GM23338 (cell line): ENCODE measurements at regions not wholly inside any gene's neighbourhood (a gene's known extent, or its start where the extent isn't known, plus 50 kb on each side); places are given as distances from the start of the nearest gene placed in this dataset.

Source experiments
- ATAC-seq: fragments of 200-7000 bp; cut with Tn5 transposase; 3 replicates; pipeline ENCODE4 v1.9.1; 2020
- DNase-seq: peaks from one replicate; pipeline ENCODE4 v3.0.0-alpha.2; 2015; ENCODE audit warnings: low spot score
- H2AFZ ChIP-seq: fragments of 200-600 bp; sonication (generic); 2 replicates; pipeline ENCODE4 v1.8.0; 2016; ENCODE audit warnings: antibody characterized with exemption, mild to moderate bottlenecking, moderate library complexity
- H3F3A ChIP-seq: fragments of 200-600 bp; sonication (generic); replicated peaks from 2 replicates; pipeline ENCODE4 v1.8.0; 2017; ENCODE audit warnings: antibody characterized with exemption, mixed run types, low read depth
- H3K27ac ChIP-seq: fragments of 200-600 bp; sonication (generic); 2 replicates; pipeline ENCODE4 v1.6.1; 2016; ENCODE audit warnings: low read depth
- H3K27me3 ChIP-seq: fragments of 200-600 bp; sonication (generic); 2 replicates; pipeline ENCODE4 v1.8.0; 2016; ENCODE audit warnings: mild to moderate bottlenecking, mixed run types, moderate library complexity; ENCODE audit not compliant: insufficient read depth
- H3K36me3 ChIP-seq: fragments of 200-600 bp; sonication (generic); 2 replicates; pipeline ENCODE4 v1.8.0; 2016; ENCODE audit warnings: mild to moderate bottlenecking; ENCODE audit not compliant: insufficient read depth
- H3K4me1 ChIP-seq: fragments of 200-600 bp; sonication (generic); 2 replicates; pipeline ENCODE4 v1.8.0; 2016; ENCODE audit warnings: mild to moderate bottlenecking, moderate library complexity; ENCODE audit not compliant: insufficient read depth
- H3K4me2 ChIP-seq: fragments of 200-600 bp; sonication (generic); 2 replicates; pipeline ENCODE4 v1.7.1; 2017; ENCODE audit warnings: mixed run types
- H3K4me3 ChIP-seq: fragments of 200-600 bp; sonication (generic); 2 replicates; pipeline ENCODE4 v1.6.1; 2016; ENCODE audit warnings: mixed run types
- H3K79me2 ChIP-seq: fragments of 200-600 bp; sonication (generic); replicated peaks from 2 replicates; pipeline ENCODE4 v1.8.0; 2017; ENCODE audit warnings: mild to moderate bottlenecking; ENCODE audit not compliant: insufficient read depth
- H3K9me2 ChIP-seq: fragments of 200-600 bp; sonication (generic); 2 replicates; pipeline ENCODE4 v1.8.0; 2017; ENCODE audit not compliant: insufficient read depth
- H4K20me1 ChIP-seq: fragments of 200-600 bp; sonication (generic); replicated peaks from 2 replicates; pipeline ENCODE4 v1.8.0; 2017; ENCODE audit warnings: mild to moderate bottlenecking; ENCODE audit not compliant: insufficient read depth
- H3K27ac Mint-ChIP-seq: 2 replicates; pipeline ENCODE4 v1.8.0; 2020; ENCODE audit warnings: inconsistent platforms, mild to moderate bottlenecking, moderate library complexity, mixed read lengths
- H3K27me3 Mint-ChIP-seq: 3 replicates; pipeline ENCODE4 v1.8.0; 2022; ENCODE audit warnings: low read depth, mild to moderate bottlenecking, moderate library complexity, mixed read lengths, inconsistent platforms; ENCODE audit not compliant: insufficient read depth, poor library complexity
- H3K36me3 Mint-ChIP-seq: 3 replicates; pipeline ENCODE4 v1.8.0; 2021; ENCODE audit warnings: low read depth, mild to moderate bottlenecking, inconsistent platforms, moderate library complexity, mixed read lengths
- H3K4me1 Mint-ChIP-seq: 3 replicates; pipeline ENCODE4 v1.8.0; 2020; ENCODE audit warnings: mild to moderate bottlenecking, inconsistent platforms, mixed read lengths
- H3K4me3 Mint-ChIP-seq: 3 replicates; pipeline ENCODE4 v1.8.0; 2021; ENCODE audit warnings: moderate library complexity, mild to moderate bottlenecking, inconsistent platforms, mixed read lengths
- H3K9me3 Mint-ChIP-seq: 3 replicates; pipeline ENCODE4 v1.8.0; 2020; ENCODE audit warnings: moderate library complexity, mild to moderate bottlenecking, inconsistent platforms, mixed read lengths
- CREB1 ChIP-seq: fragments of 250-450 bp; sonication (Bioruptor Pico); IDR thresholded peaks from 2 replicates; pipeline ENCODE4 v1.5.0; 2020; ENCODE audit warnings: low read depth, mild to moderate bottlenecking, moderate library complexity
- CTCF ChIP-seq, 2 experiments: fragments of 200-600 bp in 1 of 2; sonication (generic) in 1 of 2; conservative IDR thresholded peaks; 2 replicates each; pipeline versions ENCODE4 v1.5.1 to v1.6.1; 2016 to 2017; ENCODE audit warnings: antibody characterized with exemption in 2 of 2, low read depth in 2 of 2, mild to moderate bottlenecking in 2 of 2, moderate library complexity in 1 of 2
- ETS1 ChIP-seq: IDR thresholded peaks from 2 replicates; pipeline ENCODE4 v1.6.1; 2016; ENCODE audit warnings: antibody characterized with exemption
- EZH2 ChIP-seq: fragments of 200-600 bp; sonication (generic); IDR thresholded peaks from one replicate; pipeline ENCODE4 v1.8.0; 2017; ENCODE audit warnings: antibody characterized with exemption, mild to moderate bottlenecking, low read depth; ENCODE audit not compliant: unreplicated experiment
- EZH2phosphoT487 ChIP-seq: fragments of 200-600 bp; sonication (generic); IDR thresholded peaks from one replicate; pipeline ENCODE4 v1.8.1; 2018; ENCODE audit warnings: antibody characterized with exemption; ENCODE audit not compliant: unreplicated experiment
- JUNB ChIP-seq: IDR thresholded peaks from one replicate; pipeline ENCODE4 v1.6.1; 2016; ENCODE audit warnings: antibody characterized with exemption; ENCODE audit not compliant: unreplicated experiment
- NANOG ChIP-seq: IDR thresholded peaks from 2 replicates; pipeline ENCODE4 v1.6.1; 2016; ENCODE audit warnings: antibody characterized with exemption, borderline replicate concordance
- POLR2AphosphoS5 ChIP-seq: IDR thresholded peaks from 2 replicates; pipeline ENCODE4 v1.6.1; 2016; ENCODE audit warnings: antibody characterized with exemption, low read depth
- STAT1 ChIP-seq: IDR thresholded peaks from one replicate; pipeline ENCODE4 v1.6.1; 2016; ENCODE audit warnings: antibody characterized with exemption; ENCODE audit not compliant: unreplicated experiment
- ZNF114 ChIP-seq: fragments of 250-450 bp; sonication (Bioruptor Pico); IDR thresholded peaks from 2 replicates; pipeline ENCODE4 v1.5.0; 2020; ENCODE audit warnings: mild to moderate bottlenecking, moderate library complexity
- ZNF331 ChIP-seq: fragments of 250-450 bp; sonication (Bioruptor Pico); IDR thresholded peaks from 2 replicates; pipeline ENCODE4 v1.5.0; 2020; ENCODE audit warnings: low read depth, mild to moderate bottlenecking, moderate library complexity
- ZNF462 ChIP-seq: fragments of 250-450 bp; sonication (Bioruptor Pico); IDR thresholded peaks from 2 replicates; pipeline ENCODE4 v1.5.0; 2020; ENCODE audit warnings: mild to moderate bottlenecking, moderate library complexity
- TF ChIP-seq, protein P1 (sequence below): IDR thresholded peaks from one replicate; pipeline ENCODE4 v1.6.1; 2018; ENCODE audit warnings: antibody characterized with exemption; ENCODE audit not compliant: unreplicated experiment

DNA sequence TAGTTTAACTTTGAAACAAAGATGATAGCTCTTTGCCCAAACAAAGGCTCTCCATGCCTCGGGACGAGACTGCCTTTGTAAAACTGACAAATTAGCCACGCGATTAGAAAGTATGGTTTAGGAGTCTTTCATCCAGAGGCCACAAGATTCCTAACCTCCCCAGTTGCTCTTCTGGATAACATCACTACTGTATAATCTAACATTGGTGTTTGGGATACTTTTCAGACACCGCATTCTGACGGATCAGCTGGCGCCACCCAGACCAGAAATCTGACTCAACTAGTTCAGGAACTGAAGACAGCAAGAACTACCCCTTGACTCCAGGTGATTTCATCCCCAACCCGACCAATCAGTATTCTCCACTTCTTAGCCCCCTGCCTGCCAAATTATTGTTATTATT is 98.1 kb upstream of the TEX13D start:
- no peak overlapping the region for H3K4me2 ChIP-seq
- H3K27me3 Mint-ChIP-seq = peaks cover 29% of the 10 kb centered on the region
- H2AFZ ChIP-seq = no peak overlapping the region
- no peak overlapping the region for H3K27ac ChIP-seq
- no peaks in the 10 kb centered on the region for H3K9me2 ChIP-seq
- H3K4me3 ChIP-seq = no peak overlapping the region
- H3K9me3 Mint-ChIP-seq = no peaks in the 10 kb centered on the region
- no peaks in the 10 kb centered on the region for H3K36me3 Mint-ChIP-seq
- 0 out of 2 replicates have a peak, but pooled peaks cover 5% of the 10 kb centered on the region for H3K27me3 ChIP-seq
- DNase-seq = no peak
- no peak for TF ChIP-seq ETS1
- no peak for TF ChIP-seq CTCF (conservative IDR thresholded peaks at IDR 0.05; ENCODE audit: low read depth in 2 of 2)
- TF ChIP-seq CREB1 (CRISPR knock-in tag) = no peak
- TF ChIP-seq, protein P1, sequence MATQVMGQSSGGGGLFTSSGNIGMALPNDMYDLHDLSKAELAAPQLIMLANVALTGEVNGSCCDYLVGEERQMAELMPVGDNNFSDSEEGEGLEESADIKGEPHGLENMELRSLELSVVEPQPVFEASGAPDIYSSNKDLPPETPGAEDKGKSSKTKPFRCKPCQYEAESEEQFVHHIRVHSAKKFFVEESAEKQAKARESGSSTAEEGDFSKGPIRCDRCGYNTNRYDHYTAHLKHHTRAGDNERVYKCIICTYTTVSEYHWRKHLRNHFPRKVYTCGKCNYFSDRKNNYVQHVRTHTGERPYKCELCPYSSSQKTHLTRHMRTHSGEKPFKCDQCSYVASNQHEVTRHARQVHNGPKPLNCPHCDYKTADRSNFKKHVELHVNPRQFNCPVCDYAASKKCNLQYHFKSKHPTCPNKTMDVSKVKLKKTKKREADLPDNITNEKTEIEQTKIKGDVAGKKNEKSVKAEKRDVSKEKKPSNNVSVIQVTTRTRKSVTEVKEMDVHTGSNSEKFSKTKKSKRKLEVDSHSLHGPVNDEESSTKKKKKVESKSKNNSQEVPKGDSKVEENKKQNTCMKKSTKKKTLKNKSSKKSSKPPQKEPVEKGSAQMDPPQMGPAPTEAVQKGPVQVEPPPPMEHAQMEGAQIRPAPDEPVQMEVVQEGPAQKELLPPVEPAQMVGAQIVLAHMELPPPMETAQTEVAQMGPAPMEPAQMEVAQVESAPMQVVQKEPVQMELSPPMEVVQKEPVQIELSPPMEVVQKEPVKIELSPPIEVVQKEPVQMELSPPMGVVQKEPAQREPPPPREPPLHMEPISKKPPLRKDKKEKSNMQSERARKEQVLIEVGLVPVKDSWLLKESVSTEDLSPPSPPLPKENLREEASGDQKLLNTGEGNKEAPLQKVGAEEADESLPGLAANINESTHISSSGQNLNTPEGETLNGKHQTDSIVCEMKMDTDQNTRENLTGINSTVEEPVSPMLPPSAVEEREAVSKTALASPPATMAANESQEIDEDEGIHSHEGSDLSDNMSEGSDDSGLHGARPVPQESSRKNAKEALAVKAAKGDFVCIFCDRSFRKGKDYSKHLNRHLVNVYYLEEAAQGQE = no peak
- no peak for TF ChIP-seq ZNF114 (CRISPR knock-in tag)
- no peak for TF ChIP-seq NANOG
- no peak for TF ChIP-seq ZNF331 (CRISPR knock-in tag)
- no peak for TF ChIP-seq EZH2
- no peak for TF ChIP-seq ZNF462 (CRISPR knock-in tag)
- no peak for TF ChIP-seq STAT1
- no peak for TF ChIP-seq EZH2phosphoT487
- no peak for TF ChIP-seq JUNB
- no peak for TF ChIP-seq POLR2AphosphoS5
- no peaks in the 10 kb centered on the region for H3K36me3 ChIP-seq
- peaks cover 32% of the 10 kb centered on the region for H3K4me1 ChIP-seq
- no peak overlapping the region for H3K4me3 Mint-ChIP-seq
- no peaks in the 10 kb centered on the region for H3K79me2 ChIP-seq
- H3F3A ChIP-seq = no peaks in the 10 kb centered on the region
- no peak overlapping the region for H3K27ac Mint-ChIP-seq
- no peaks in the 10 kb centered on the region for H4K20me1 ChIP-seq
- no peak for ATAC-seq
- H3K4me1 Mint-ChIP-seq = peaks cover 23% of the 10 kb centered on the region
